Uterus (tissue), 3 donors: ENCODE measurements at regions not wholly inside any gene's neighbourhood (a gene's known extent, or its start where the extent isn't known, plus 50 kb on each side); places are given as distances from the start of the nearest gene placed in this dataset.

Source experiments
- DNase-seq, 2 donors: peaks; one replicate each; pipeline ENCODE4 v3.0.0-alpha.2; 2019 to 2020
- H3K27ac ChIP-seq, 2 donors: fragments of 200-600 bp; sonication (generic); 1 replicate in 1 of 2; 2 replicates in 1 of 2; pipeline ENCODE4 v1.5.1; 2016 to 2018
- H3K27me3 ChIP-seq, 2 donors: fragments of 200-600 bp; sonication (generic); one replicate each; pipeline ENCODE4 v1.5.1; 2018 to 2019; ENCODE audit warnings: control low read depth in 1 of 2
- H3K36me3 ChIP-seq, 2 donors: fragments of 200-600 bp; sonication (generic); one replicate each; pipeline ENCODE4 v1.5.1; 2019; ENCODE audit warnings: control low read depth in 1 of 2
- H3K4me1 ChIP-seq, 2 donors: fragments of 200-600 bp; sonication (generic); one replicate each; pipeline ENCODE4 v1.5.1; 2018 to 2019; ENCODE audit warnings: control low read depth in 1 of 2
- H3K4me3 ChIP-seq, 2 donors: fragments of 200-600 bp; sonication (generic); 1 replicate in 1 of 2; 2 replicates in 1 of 2; pipeline ENCODE4 v1.5.1; 2018 to 2019; ENCODE audit warnings: mild to moderate bottlenecking in 1 of 2
- H3K9me3 ChIP-seq, 2 donors: fragments of 200-600 bp; sonication (generic); one replicate each; pipeline ENCODE4 v1.5.1; 2019; ENCODE audit warnings: control low read depth in 1 of 2
- CTCF ChIP-seq, 4 experiments: fragments of 200-600 bp in 2 of 4; fragments of 450-650 bp in 2 of 4; sonication (generic) in 2 of 4; IDR thresholded peaks; one replicate each; pipeline ENCODE4 v1.5.1; 2016 to 2019; ENCODE audit warnings: antibody characterized with exemption in 4 of 4, mild to moderate bottlenecking in 2 of 4, moderate library complexity in 1 of 4
- POLR2A ChIP-seq, 2 donors: fragments of 450-650 bp; IDR thresholded peaks; one replicate each; pipeline ENCODE4 v1.6.1; 2016; ENCODE audit warnings: antibody characterized with exemption in 2 of 2, mild to moderate bottlenecking in 1 of 2, moderate library complexity in 1 of 2
- intact Hi-C: fragments of 100-400 bp; cut with DNase I; formaldehyde crosslinking; loops from one replicate; pipeline ENCODE4 v1.15.1; 2023; ENCODE audit warnings: low total_unique reads
- donor health status: DM: yes; HTN: yes; CAD: no.

- no peak for DNase-seq
- Histone ChIP-seq H3K27me3 (no peaks in the 10 kb centered on the region), H3K9me3 (no peaks in the 10 kb centered on the region), H3K27ac (no peak overlapping the region), H3K4me3 (no peak overlapping the region), H3K4me1 (peaks cover 0 to 23% of the 10 kb centered on the region in 2 donors), H3K36me3 (no peaks in the 10 kb centered on the region)
- intact Hi-C loops = no loop called here
- TF ChIP-seq POLR2A (IDR thresholded peaks at IDR 0.05) = no peak
Measured at GRCh38 chr17:31692632-31693031, 166.4 kb downstream of the COPRS start.

- H3K9me3 ChIP-seq = no peaks in the 10 kb centered on the region
- H3K36me3 ChIP-seq = no peaks in the 10 kb centered on the region
- no peak overlapping the region for H3K4me3 ChIP-seq
- peaks cover 0 to 23% of the 10 kb centered on the region in 2 donors for H3K4me1 ChIP-seq
- no peaks in the 10 kb centered on the region for H3K27me3 ChIP-seq
- intact Hi-C loops = no loop called here
- no peak overlapping the region for H3K27ac ChIP-seq
- TF ChIP-seq POLR2A (IDR thresholded peaks at IDR 0.05) = no peak
- TF ChIP-seq CTCF (IDR thresholded peaks at IDR 0.05) = no peak
- no peak for DNase-seq
Measured at GRCh38 chr17:31692027-31692426, 167.0 kb downstream of the COPRS start.

GRCh38 chr17:31691251-31691905 is 167.7 kb downstream of the COPRS start:
- no peak overlapping the region for H3K4me3 ChIP-seq
- H3K27me3 ChIP-seq = no peaks in the 10 kb centered on the region
- TF ChIP-seq CTCF (IDR thresholded peaks at IDR 0.05) (no peak), POLR2A (IDR thresholded peaks at IDR 0.05) (no peak)
- no peaks in the 10 kb centered on the region for H3K36me3 ChIP-seq
- no peak for DNase-seq
- intact Hi-C loops = no loop called here
- peaks cover 0 to 23% of the 10 kb centered on the region in 2 donors for H3K4me1 ChIP-seq
- H3K9me3 ChIP-seq = no peaks in the 10 kb centered on the region
- no peak overlapping the region for H3K27ac ChIP-seq

- no peak for DNase-seq
- H3K27ac ChIP-seq = no peak overlapping the region
- TF ChIP-seq CTCF (IDR thresholded peaks at IDR 0.05) (no peak), POLR2A (IDR thresholded peaks at IDR 0.05) (no peak)
- no peaks in the 10 kb centered on the region for H3K9me3 ChIP-seq
- H3K36me3 ChIP-seq = no peaks in the 10 kb centered on the region
- no peak overlapping the region for H3K4me3 ChIP-seq
- intact Hi-C loops = no loop called here
- H3K27me3 ChIP-seq = no peaks in the 10 kb centered on the region
- peaks cover 0 to 13% of the 10 kb centered on the region in 2 donors for H3K4me1 ChIP-seq
Measured at GRCh38 chr17:31690151-31690551, 168.9 kb downstream of the COPRS start.

- intact Hi-C loops = no loop called here
- Histone ChIP-seq H3K4me3 (no peak overlapping the region), H3K36me3 (no peaks in the 10 kb centered on the region), H3K27ac (no peak overlapping the region), H3K27me3 (no peaks in the 10 kb centered on the region), H3K4me1 (peaks cover 0 to 3% of the 10 kb centered on the region in 2 donors), H3K9me3 (no peaks in the 10 kb centered on the region)
- TF ChIP-seq POLR2A (IDR thresholded peaks at IDR 0.05) (no peak), CTCF (IDR thresholded peaks at IDR 0.05) (no peak)
- DNase-seq = no peak
Measured at GRCh38 chr17:31688701-31689100, 170.3 kb downstream of the COPRS start.
